Inferior parietal cortex (tissue), 1 donor: ENCODE measurements at regions not wholly inside any gene's neighbourhood (a gene's known extent, or its start where the extent isn't known, plus 50 kb on each side); places are given as distances from the start of the nearest gene placed in this dataset.
"Not testable (repeated sequence)": the region's sequence is repeated elsewhere in the genome, so short reads cannot be mapped to it uniquely, and the experiment has no call there.

ENCODE experiments used
- DNase-seq: peaks from one replicate; pipeline ENCODE4 v3.0.0-alpha.2; 2016; ENCODE audit errors: extremely low spot score

DNA sequence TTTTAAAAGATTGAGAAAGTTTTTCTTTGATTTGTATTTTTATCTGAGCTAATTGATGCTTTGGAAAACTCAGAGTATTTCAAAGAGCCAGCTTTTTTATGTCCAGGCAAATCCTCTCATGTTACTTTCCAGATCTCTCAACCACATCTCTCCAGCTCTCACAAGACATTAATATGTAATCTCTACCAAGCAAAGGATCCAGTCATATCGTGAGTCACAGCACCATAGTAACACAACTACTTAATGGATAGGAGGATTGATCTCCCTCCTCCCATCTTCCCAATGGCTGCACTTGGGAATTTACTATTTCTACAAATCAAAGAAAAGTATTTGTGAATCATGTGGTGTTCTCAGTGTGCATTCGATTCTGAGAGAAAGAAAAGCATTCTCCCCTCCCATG lies 63.3 kb downstream of the POU4F1 start:
- no peak for DNase-seq

DNA sequence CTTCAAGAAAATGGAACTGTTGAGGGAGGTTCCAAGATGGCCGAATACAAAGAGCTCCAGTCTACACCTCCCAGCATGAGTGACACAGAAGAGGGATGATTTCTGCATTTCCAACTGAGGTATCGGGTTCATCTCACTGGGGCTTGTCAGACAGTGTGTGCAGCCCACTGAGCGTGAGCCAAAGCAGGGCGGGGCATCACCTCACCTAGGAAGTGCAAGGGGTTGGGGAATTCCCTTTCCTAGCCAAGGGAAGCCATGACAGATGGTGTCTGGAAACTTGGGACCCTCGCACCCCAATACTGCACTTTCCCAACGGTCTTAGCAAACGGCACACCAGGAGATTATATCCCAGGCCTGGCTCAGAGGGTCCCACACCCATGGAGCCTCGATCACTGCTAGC lies 77.3 kb downstream of the POU4F1 start:
- not testable (repeated sequence) for DNase-seq

DNA sequence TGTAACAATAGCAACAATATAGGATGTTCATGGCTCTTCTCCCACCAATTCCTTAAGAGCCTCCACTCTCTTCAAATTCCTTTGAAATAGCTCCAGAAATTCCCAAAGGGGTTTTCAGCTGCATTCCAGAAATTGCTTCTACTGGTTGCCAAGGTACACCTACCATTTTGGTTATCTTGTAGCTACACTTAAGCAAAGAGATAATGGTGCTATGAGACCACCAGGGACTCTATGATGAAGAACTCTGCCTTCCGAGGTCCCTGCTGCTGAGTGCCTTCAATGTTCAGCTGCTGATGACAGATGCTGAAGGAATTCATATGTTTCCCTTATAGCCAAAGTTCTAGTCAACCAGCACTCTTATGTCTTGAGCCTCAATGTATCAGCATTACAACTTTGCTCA lies 78.4 kb downstream of the POU4F1 start:
- no peak for DNase-seq

DNA sequence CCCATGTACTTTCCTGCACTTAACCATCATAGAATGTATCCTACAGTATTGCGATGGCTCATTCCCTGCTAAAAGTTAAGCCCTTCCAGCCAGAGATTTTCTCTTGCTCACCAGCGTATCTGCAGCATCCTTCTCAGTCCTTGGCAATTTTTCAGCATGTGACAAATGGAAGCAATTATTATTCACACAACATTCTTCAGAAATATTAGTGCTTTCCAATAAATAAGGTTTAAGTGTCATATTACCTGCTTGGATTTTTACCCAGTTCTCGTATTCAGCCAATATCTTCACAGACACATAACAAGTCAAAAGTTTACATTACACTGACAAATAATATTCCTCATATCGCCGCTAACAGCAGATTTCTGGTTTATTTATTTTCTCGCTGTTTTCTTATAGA lies 82.3 kb downstream of the POU4F1 start:
- DNase-seq, result no peak

DNA sequence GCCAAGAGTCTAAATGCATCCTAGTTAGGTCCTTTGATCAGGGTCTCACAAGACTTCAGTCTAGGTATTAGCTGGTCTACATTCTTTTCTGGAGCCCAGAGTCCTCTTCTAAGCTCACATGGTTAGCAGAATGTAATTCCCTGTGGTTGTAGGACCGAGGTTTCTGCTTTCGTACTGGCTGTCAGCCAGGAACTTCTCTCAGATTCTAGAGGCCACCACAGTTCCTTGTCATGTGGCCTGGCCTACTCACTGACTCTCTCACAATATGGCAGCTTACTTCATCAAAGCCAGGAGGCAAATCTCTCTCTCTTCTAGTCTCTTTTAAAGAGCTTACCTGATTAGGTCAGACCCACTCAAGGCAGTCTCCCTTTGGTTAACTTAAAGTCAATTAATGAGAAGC lies 82.9 kb downstream of the POU4F1 start:
- no peak for DNase-seq

DNA sequence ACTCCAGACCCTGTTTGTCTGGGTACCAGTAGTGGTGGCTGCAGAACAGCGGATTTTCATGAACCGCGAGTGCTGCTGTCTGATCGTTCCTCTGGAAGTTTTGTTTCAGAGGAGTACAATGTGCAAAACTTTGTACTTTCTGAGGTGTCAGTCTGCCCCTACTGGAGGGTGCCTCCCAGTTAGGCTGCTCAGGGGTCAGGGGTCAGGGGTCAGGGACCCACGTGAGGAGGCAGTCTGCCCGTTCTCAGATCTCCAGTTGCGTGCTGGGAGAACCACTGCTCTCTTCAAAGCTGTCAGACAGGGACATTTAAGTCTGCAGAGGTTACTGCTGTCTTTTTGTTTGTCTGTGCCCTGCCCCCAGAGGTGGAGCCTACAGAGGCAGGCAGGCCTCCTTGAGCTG lies 84.9 kb downstream of the POU4F1 start:
- DNase-seq, result not testable (repeated sequence)

DNA sequence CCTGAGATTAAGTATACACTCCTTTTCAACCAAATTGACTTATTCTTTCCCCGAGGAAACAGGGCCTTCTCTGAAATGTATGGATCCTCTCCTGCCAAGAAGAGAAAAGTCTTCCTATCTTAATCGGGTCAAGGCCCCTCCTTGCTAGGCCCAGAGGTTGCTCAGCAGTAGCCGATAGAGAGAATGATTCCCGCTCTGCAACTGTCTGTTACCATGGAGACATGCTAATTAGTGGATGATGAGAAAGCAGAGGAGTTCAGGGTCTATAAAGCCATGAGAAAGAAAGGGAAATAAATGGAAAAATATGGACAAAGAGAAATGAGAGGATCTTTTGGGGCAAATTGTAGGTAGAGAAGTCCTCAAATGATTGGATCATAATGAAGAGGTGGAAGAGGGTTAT lies 103.5 kb downstream of the POU4F1 start:
- no peak for DNase-seq

DNA sequence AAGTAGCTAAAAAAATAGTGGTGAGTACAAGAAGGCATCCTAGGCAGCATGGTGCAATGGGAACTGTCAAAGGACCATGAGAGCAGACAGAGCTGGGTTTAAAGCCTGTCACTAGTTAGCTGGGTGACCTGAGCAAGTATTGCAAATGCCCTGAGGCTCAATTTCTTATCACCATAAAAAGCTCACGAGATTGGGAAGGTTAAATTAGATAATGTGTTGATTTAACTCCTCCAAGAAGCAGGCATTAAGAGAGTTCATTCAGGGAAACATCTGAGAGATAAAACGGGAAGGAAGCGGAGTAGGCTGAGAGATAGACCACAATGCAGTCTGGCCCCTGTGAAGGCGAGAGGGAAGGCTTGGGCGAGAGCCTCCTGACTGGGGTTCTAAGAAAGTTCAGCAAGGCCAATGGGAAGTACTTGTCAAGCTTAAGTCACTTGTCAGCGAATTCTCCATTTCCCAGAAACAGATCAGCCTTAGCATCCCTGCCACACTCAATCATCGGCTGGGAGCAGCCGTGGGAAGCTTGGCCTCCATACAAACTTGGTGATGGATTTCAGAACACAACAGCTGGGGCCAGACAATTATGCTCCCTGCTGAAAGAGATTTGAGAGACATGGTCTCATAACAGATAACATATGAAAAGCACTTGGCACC lies 105.5 kb downstream of the POU4F1 start:
- no peak for DNase-seq

DNA sequence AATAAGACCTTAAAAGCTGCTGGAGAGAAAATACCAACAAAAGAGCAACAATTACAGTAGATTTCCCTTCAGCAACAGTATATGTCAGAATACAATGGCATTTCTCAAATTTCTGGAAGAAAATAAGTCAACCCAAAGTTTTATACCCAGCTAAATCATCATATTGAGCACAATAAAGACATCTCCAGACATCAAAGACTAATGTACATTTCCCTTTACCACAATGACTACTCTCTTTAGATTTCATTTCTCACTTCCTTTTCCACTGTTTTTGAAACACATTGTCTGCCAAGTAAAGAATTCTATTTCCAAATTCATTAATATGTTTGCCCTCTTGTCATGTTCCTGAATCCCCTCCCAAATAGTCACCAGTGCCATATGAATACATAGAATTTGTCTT lies 111.4 kb downstream of the POU4F1 start:
- DNase-seq, result no peak

DNA sequence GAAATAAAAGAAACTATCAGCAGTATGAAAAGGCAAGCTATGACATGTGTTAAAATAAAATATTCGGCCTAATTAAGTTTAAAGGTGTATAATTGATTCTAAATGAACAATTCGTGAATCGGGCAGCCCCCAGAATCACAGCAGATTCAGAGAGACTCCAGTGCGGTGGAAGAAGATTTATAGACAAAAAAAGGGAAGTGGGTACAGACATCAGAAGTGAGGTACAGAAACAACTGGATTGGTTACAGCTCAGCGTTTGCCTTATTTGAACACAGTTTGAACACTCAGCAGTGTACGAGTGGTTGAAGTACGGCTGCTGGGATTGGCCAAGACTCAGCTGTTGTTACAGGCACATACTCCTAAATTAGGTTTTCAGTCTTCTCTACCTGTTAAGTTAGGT lies 113.1 kb downstream of the POU4F1 start:
- DNase-seq, result not testable (repeated sequence)

DNA sequence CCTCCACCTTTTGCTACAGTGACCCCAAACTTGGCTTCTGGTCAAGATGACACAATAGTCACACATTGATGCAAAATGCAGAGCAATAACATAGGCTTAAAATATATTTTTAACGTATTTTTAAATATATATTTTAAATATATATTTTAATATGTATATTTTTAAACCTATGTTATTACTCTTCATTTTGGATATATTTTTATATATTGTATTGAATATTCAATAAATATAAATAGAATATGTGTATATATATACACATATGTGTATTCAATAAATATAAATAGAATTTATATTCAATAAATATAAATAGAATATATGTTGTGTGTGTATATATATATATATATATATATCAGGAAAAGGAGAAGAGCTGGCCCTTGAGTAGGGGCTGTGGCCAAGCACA lies 115.6 kb downstream of the POU4F1 start:
- DNase-seq, result no peak

DNA sequence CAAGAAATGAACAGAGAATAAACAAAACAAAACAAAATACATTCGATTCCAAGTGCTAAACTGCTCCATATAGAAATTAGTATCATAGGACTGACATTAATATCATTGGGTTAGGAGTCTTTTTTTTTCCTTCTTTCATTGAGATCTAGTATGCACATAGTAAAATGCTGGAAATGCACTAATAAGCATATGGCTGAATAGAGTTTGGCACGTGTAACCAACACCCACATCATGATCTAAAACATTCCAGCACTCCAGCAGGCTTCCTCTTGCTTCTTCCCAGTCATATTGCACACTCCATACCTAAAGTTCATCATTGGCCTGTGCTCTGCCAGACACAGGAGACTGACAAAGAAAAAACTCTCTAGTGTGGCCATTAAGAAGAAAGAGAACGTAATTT lies 117.5 kb downstream of the POU4F1 start:
- no peak for DNase-seq

DNA sequence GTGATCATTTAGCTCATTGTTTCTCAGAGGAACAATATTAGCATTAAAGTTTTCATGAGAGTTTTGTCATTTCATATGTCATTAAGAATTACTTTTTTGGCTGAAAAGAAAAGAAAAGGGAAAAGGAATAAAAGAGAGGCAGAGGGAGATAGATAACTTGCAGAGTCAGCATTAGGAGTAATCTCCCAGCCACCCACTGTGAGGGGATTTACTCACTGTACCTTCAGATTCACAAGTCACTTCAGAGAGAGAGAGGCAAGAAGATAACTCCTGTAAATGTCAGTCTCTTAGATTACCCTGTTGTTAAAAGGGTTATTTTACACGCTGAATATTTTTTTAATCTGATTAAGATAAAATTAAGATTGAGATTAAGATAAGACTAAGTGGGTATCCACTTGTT lies 125.2 kb downstream of the POU4F1 start:
- no peak for DNase-seq

DNA sequence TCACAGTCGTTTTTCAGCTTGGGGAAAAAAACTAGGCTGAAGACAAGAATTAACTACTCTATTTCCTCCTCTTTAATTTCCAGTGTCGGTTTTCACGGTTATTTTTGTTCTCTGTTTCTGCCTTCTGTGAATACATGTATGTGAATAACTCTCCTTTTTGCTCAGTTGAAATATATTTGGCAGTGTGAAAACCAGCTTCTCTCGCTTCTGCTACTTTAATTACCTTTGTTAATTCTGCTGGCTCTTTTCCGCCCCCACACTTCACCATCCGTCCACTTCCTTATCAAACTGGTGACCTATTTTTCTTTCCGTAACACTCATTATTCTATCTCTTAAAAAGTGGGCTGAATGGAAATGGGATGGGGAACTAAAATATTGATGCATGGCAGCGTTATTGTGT lies 126.4 kb downstream of the POU4F1 start:
- no peak for DNase-seq

DNA sequence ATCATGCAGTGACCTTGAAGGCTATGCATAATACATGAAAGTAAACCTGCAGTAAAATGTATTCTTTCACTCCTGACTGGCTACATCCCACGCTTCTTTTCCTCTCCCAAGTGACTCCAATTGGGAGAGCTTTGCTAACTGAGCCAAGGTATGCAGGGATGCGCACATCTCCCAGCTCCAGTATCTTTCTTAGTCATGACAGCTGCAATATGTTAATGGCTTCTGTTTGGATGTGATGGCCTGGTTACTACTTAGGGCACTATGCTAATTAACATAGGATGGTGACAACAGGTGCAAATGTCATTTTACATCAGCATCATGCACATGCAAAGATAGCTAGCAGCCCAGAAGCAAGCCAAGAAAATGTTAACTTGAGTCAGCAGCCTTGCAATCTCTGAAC lies 134.7 kb downstream of the POU4F1 start:
- no peak for DNase-seq

DNA sequence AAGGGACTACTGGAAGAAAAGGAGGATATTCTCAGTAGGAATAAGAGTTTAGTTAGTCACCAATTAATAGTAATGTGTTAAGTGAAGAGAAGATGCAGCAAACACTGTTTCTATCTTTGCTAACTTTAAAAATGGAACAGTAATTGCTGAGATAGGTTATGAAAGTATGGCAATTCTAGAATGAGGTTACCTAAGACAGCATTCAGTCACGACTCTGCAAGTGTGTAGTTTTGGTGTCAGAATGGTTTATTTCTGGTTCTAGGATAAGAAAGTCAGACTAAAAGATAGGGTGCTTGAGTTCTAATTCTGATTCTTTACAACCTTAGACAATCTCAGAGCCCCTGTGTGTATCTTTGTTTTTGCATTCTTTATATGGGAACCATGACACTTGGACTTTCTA lies 138.1 kb downstream of the POU4F1 start:
- no peak for DNase-seq

DNA sequence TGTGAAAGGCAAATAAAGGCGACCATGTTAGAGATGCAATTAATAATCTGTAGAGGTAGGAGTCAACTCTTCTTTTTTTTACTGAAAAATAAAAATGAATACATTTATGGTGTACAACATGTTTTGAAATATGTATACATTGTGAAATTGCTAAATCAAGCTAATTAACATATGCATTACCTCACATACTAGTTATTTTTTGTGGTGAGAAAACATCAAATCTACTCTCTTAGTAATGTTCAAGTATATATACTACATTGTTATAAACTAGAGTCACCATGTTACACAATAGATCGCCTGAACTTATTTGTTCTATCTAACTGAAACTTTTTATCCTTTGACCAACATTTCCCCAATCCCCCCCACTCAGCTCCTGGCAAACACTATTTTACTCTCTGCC lies 143.2 kb downstream of the POU4F1 start:
- DNase-seq, result no peak

DNA sequence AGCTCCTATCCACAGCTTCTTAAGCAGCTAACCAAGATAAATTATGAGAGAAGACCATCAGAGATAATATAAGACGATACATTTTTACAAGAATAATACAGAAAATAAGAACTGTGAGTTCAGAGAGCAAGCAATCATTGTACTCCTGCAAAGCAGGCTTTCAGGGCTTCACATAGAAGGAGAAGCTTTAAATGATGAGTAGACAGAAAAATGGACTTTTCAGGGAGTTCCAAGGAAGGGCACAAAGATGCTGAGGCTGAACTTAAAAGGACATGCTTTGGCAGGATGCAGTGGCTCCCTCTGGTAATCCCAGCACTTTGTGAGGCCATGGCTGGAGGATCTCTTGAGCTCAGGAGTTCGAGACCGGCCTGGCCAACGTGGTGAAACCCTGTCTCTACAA lies 159.5 kb downstream of the POU4F1 start:
- no peak for DNase-seq

DNA sequence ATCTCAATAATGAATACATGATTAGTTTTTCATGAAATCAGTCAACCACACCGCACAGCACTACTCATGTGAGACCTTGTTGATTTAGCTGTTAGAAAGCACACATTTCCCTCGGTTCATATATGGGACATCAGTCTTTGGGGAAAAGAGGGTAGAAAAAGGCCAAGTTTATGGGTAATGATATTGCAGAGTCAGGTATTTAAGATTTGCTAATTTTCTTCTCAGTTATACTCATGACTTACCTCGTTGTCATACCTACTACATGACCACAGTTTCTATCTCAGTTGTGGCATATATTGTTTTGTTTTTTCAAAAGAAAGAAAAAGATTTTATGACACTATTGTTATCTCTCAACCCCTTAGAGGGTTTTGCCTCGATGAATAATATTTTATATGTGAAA lies 165.6 kb downstream of the POU4F1 start:
- DNase-seq, result no peak

DNA sequence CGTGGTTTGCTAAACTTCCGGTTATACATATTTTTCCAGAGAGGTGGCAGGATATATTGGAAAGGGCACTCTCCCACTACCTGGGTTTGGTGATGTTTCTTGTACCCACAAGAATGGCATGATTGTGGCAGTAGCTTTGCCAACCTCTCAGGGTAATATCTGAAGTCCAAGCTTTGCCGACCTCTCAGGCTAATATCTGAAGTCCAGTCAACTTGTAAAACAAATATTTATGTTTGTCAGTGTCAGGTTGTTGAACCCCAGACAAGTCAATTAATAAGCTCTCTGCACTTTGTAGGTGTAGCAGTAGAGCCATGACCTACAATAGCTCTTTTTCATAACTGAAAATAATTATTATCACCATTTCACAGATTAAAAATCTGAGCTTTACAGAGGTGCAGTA lies 167.0 kb downstream of the POU4F1 start:
- DNase-seq, result no peak

DNA sequence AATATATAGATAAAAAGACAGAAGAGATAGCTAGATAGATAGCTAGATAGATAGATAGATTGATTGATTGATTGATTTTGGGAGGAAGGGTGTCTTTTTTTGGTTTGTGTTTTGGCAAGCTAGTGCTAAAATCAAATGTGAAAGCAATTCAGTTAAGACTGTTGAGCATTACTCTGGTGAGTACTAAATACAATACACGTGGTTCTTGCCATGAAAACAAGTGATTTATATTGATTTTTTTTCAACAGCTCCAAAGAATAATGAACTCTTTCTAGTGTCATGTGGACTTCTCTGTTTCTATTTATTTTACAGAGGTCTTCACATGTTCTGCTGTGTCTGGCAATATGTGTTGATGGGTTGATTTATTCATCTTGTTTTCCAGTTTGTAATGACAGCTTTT lies 172.0 kb downstream of the POU4F1 start:
- DNase-seq, result no peak

DNA sequence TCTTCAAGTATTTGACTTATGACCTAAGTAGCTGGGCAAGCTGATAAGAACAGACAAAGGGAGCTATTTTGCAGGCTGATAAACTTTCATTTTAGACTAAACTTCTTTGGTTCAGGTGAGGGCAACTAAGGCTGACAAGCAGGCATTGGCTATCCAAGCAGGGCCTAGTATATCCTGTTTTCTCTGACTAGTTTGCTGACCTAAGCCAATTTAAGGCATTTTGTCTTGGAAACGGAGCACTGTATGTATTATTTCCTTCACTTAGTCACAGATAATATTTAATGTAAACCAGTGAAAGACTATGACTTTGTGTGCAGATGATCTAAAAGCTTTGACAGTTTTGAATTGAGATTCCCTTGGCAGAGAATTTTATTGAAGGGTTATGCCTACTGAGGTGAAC lies 172.5 kb downstream of the POU4F1 start:
- no peak for DNase-seq

DNA sequence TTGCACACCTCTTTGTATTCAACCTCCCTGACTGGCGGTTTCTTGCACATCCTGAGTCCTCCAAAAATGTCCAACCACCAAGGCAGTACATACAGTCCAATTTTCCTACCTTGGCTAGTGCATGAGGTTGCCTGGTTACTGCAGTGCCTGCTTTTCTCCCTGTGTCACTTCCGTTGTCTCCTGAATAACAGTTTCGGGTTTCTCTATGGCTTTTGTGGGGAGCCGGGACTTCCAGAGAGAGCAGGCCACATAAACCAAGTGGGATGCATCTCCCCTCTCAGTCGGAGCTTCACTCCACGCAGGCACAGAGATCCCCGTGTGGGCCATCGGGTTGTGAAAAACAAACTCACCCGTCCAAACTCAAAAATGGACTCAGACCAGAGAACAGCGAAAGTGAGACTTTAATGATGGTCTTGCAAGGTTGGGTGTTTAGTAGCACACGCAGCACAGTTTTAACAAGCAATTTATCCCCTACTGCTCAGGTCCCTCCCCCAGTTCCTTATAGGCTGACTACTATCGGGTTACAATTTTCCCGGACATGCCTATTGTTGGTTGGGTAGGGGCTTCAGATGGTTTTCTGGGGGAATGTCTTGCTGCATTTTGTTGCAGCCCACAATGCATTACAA lies 173.1 kb downstream of the POU4F1 start:
- no peak for DNase-seq

DNA sequence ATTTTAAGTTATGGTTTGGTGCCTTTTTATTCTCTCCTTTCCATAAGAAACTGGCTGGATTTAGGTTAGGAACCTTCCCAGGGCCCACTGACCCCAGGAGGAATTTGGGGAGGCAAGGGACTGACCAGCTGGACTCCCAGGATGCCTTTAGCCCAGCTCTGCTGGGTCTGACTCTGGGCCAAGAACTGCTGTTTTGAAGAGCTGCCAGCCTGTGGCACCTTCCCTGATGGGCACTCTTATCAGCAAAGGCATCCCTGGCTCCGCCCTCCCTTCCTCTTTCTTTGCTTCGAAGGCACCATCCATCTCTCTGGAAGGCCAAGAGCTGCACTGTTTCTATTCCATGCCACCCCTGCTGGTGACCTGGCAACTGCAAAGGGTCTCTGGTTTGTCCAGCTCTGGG lies 174.7 kb downstream of the POU4F1 start:
- DNase-seq, result no peak
